Chondrocyte (in vitro differentiated cells): ENCODE measurements at regions not wholly inside any gene's neighbourhood (a gene's known extent, or its start where the extent isn't known, plus 50 kb on each side); places are given as distances from the start of the nearest gene placed in this dataset.
A peak's percentile ranks its signal among the peaks of the same experiment; 100 is the strongest.
"Not testable (repeated sequence)": the region's sequence is repeated elsewhere in the genome, so short reads cannot be mapped to it uniquely, and the experiment has no call there.

Experiments
- DNase-seq: peaks from one replicate; pipeline ENCODE4 v3.0.0; 2021; ENCODE audit warnings: mixed read lengths, low spot score
- H3K27ac Mint-ChIP-seq: one replicate; pipeline ENCODE4 v1.8.0; 2021; ENCODE audit warnings: mild to moderate bottlenecking, moderate library complexity, mixed read lengths; ENCODE audit not compliant: unreplicated experiment
- H3K27me3 Mint-ChIP-seq: 2 replicates; pipeline ENCODE4 v1.8.0; 2021; ENCODE audit warnings: low read depth, mixed read lengths
- H3K36me3 Mint-ChIP-seq: 2 replicates; pipeline ENCODE4 v1.8.0; 2021; ENCODE audit warnings: low read depth, mixed read lengths
- H3K4me1 Mint-ChIP-seq: 2 replicates; pipeline ENCODE4 v1.8.0; 2021; ENCODE audit warnings: low read depth, mild to moderate bottlenecking, mixed read lengths
- H3K4me3 Mint-ChIP-seq: one replicate; pipeline ENCODE4 v1.8.0; 2021; ENCODE audit warnings: mild to moderate bottlenecking, moderate library complexity, mixed read lengths; ENCODE audit not compliant: unreplicated experiment
- H3K9me3 Mint-ChIP-seq: 2 replicates; pipeline ENCODE4 v1.8.0; 2021; ENCODE audit warnings: low read depth, mixed read lengths
- TF ChIP-seq, protein P1 (sequence below): fragments of 200-600 bp; sonication (generic); IDR thresholded peaks from 2 replicates; pipeline ENCODE4 v1.5.0; 2021; ENCODE audit warnings: antibody characterized with exemption, mild to moderate bottlenecking, moderate library complexity

DNA sequence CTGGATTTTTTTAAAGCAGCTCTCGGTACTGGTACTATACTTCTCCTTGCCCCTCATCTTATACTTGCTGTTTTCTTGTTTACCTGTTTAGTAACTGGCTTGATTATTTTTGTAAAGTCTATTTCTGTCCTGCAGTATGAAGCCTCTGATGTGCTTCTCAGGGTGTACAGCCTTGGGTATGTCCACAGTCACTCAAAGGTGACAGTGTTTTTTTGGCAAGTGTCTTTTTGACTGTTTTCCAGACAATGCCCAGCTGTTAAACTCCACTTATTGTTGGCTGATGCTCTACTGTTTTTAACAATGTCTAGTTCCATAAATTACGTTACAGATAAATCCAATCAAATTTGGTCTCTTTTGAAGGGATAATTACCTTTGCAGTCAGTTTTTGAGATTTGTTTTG, 475.2 kb downstream of the JRKL start:
- no peak overlapping the region for H3K4me3 Mint-ChIP-seq
- TF ChIP-seq, protein P1, sequence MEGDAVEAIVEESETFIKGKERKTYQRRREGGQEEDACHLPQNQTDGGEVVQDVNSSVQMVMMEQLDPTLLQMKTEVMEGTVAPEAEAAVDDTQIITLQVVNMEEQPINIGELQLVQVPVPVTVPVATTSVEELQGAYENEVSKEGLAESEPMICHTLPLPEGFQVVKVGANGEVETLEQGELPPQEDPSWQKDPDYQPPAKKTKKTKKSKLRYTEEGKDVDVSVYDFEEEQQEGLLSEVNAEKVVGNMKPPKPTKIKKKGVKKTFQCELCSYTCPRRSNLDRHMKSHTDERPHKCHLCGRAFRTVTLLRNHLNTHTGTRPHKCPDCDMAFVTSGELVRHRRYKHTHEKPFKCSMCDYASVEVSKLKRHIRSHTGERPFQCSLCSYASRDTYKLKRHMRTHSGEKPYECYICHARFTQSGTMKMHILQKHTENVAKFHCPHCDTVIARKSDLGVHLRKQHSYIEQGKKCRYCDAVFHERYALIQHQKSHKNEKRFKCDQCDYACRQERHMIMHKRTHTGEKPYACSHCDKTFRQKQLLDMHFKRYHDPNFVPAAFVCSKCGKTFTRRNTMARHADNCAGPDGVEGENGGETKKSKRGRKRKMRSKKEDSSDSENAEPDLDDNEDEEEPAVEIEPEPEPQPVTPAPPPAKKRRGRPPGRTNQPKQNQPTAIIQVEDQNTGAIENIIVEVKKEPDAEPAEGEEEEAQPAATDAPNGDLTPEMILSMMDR = no peak
- no peaks in the 10 kb centered on the region for H3K36me3 Mint-ChIP-seq
- peaks cover 3% of the 10 kb centered on the region for H3K9me3 Mint-ChIP-seq
- no peak for DNase-seq
- H3K4me1 Mint-ChIP-seq = no peaks in the 10 kb centered on the region
- H3K27ac Mint-ChIP-seq = no peak overlapping the region
- no peaks in the 10 kb centered on the region for H3K27me3 Mint-ChIP-seq

DNA sequence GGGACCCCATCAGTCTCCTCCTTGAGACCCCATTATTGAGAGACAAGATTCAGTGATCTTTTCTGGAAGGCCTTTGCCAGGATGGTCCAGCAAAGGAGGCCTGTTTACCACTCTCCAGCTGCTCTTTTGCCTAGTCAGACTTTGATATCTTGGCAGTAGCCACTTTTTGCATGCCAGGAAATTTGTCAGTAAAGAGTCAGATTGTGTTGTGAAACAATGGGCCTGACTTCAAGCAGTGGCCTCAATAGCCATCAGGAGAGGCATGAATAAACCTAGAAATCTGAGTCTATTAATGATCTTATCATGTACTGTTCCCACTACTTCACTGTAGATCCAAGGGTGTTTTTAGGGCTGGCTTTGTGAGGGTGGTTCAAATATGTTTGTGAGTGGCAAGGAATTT, 479.4 kb downstream of the JRKL start:
- Mint-ChIP-seq H3K27me3 (peaks cover 3% of the 10 kb centered on the region), H3K4me1 (no peaks in the 10 kb centered on the region), H3K4me3 (no peak overlapping the region), H3K36me3 (no peaks in the 10 kb centered on the region), H3K27ac (no peak overlapping the region), H3K9me3 (no peaks in the 10 kb centered on the region)
- DNase-seq = no peak
- TF ChIP-seq, protein P1 = no peak

DNA sequence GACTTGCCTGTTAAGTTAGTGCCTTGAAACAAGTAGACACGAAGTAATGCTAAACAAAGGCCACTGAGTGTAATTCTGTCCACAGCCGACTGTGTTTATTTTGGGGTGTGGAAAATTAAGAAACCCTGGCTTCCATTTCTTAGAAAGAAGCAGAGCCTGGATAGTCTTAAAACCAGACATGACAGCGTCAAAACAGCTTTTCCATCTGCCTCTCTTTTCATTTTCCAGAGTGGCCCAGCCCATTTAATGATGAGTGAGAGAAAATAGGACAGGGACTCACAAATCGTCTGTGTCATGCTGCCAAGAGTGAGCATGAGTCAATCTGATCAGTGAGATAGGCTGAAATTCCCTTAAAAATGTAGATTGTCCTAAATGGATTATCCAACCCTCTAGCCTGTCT, 485.9 kb downstream of the JRKL start:
- H3K9me3 Mint-ChIP-seq = no peaks in the 10 kb centered on the region
- H3K4me3 Mint-ChIP-seq = no peak overlapping the region
- H3K27me3 Mint-ChIP-seq = peaks cover 9% of the 10 kb centered on the region
- no peak for DNase-seq
- H3K27ac Mint-ChIP-seq = no peak overlapping the region
- no peaks in the 10 kb centered on the region for H3K4me1 Mint-ChIP-seq
- TF ChIP-seq, protein P1 = no peak
- no peaks in the 10 kb centered on the region for H3K36me3 Mint-ChIP-seq

DNA sequence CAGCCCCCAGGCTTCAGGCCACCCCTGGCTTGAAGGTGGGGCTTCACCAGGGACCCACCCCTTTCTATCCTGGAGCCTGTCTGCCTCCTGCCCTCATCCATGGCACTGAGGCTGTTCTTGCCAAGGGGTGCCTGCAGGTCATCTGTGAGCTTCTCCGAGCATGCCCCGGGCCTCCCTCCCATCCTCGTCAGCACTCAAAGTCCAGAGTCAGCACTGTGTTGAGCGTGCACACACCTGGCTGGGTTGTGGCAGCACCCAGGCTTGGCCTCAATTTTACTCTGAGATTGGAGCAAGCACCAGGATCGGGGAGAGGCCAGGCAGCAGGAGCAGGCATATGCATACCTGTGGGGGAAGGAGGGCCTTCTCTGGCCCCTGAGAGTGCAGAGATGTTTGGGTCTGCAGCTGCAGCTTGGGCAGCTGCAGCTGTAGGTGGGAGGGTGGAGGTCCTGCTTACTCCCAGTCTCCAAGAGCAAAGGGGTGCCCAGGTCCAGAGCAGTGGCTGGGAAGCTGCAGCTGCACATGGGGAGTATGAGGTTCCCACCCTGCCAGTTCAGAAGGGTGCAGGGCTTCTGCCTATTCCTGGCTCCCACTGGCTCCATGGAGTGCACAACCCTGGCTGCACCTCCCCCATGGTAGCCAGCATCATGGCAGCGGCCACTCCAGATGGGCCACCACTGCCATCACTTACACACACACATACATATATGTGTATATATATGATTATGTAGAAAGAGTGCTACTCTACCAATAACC, 488.7 kb downstream of the JRKL start:
- DNase-seq = peak; percentile 72
- Mint-ChIP-seq H3K4me3 (no peak overlapping the region), H3K36me3 (no peaks in the 10 kb centered on the region), H3K9me3 (peaks cover 6% of the 10 kb centered on the region), H3K4me1 (no peaks in the 10 kb centered on the region), H3K27me3 (peaks cover 8% of the 10 kb centered on the region), H3K27ac (no peak overlapping the region)
- TF ChIP-seq, protein P1 = no peak

DNA sequence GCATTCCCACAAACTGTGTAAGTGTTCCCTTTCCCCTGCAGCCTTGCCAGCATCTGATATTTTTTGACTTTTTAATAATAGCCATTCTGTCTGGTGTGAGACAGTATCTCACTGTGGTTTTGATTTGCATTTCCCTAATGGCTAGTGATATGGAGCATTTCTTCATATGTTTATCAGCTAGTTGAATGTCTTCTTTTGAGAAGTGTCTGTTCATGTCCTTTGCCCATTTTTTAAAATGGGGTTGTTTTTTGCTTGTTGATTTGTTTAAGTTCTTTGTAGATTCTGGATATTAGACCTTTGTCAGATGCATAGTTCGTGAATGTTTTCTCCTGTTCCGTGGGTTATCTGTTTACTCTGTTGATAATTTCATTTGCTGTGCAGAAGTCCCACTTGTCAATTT, 492.8 kb downstream of the JRKL start:
- H3K9me3 Mint-ChIP-seq, H3K27ac Mint-ChIP-seq, DNase-seq, H3K4me3 Mint-ChIP-seq, H3K36me3 Mint-ChIP-seq, H3K27me3 Mint-ChIP-seq, H3K4me1 Mint-ChIP-seq: not testable (repeated sequence)

DNA sequence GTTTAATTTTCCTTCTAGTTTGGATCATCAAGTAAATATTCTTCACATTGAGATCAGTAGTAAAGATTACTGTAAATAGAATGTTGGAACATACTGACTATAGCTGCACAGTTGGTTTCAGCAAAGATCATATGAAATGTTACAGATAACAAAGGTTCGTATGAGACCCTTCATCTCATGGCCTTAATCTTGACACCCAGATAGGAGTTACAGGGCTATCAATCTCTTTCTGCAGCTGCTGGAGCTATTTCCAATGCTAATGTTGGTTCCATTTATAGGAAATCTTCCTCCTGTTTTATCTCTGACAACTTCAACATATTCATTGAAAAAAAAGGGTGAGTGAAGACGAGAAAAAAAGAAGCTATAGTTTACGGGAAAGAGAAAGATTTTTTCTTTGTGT, 495.6 kb downstream of the JRKL start:
- TF ChIP-seq, protein P1 = no peak
- Mint-ChIP-seq H3K27ac (no peak overlapping the region), H3K36me3 (no peaks in the 10 kb centered on the region), H3K27me3 (peaks cover 3% of the 10 kb centered on the region), H3K4me3 (no peak overlapping the region), H3K9me3 (peaks cover 6% of the 10 kb centered on the region), H3K4me1 (no peaks in the 10 kb centered on the region)
- DNase-seq = no peak
